GM12878 (cell line): ENCODE measurements at regions not wholly inside any gene's neighbourhood (a gene's known extent, or its start where the extent isn't known, plus 50 kb on each side); places are given as distances from the start of the nearest gene placed in this dataset.
"Not testable (repeated sequence)": the region's sequence is repeated elsewhere in the genome, so short reads cannot be mapped to it uniquely, and the experiment has no call there.

Experiments
- ATAC-seq: fragments of 200-7000 bp; cut with Tn5 transposase; 3 replicates; pipeline ENCODE4 v1.9.1; 2020; ENCODE audit warnings: mild to moderate bottlenecking, moderate library complexity
- BruUV-seq: library from RNA; stranded (reverse); fragments of 400-500 nt; replicated peaks from 2 replicates; lab custom pipeline; 2021; lab: Mats Ljungman, UMichigan
- CTCF ChIA-PET: fragments of 300-600 bp; sonication (Branson Sonifier 250); formaldehyde crosslinking; extraction: SDS; loops from one replicate; lab custom pipeline; 2021; ENCODE audit warnings: inconsistent platforms; lab: Yijun Ruan, JAX
- POLR2A ChIA-PET: fragments of 350-600 bp; formaldehyde crosslinking; extraction: SDS; loops from one replicate; lab custom pipeline; 2021; ENCODE audit warnings: inconsistent platforms; lab: Charles Lee
- RAD21 ChIA-PET: fragments of 300-600 bp; sonication (Branson Sonifier 250); formaldehyde crosslinking; loops from one replicate; lab custom pipeline; 2023; ENCODE audit warnings: antibody characterized with exemption; ENCODE audit not compliant: unreplicated experiment; lab: Charles Lee
- SMC1A ChIA-PET: fragments of 300-600 bp; sonication (Branson Sonifier 250); formaldehyde crosslinking; loops from one replicate; lab custom pipeline; 2023; ENCODE audit not compliant: unreplicated experiment, uncharacterized antibody; lab: Charles Lee
- DNase-seq: peaks from one replicate; pipeline ENCODE4 v3.0.0-alpha.2; 2011; ENCODE audit warnings: low read depth, low spot score
- FAIRE-seq: peaks from 3 replicates; lab custom pipeline; 2011; peaks lifted over from hg19 to GRCh38; lab: Jason Lieb, UNC
- H2AFZ ChIP-seq: 2 replicates; pipeline ENCODE4 v1.6.0; 2011; ENCODE audit warnings: low read depth, low read length, control low read depth; ENCODE audit not compliant: control insufficient read depth
- H3K27ac ChIP-seq: 2 replicates; pipeline ENCODE4 v1.5.1; 2011; ENCODE audit warnings: control low read depth; ENCODE audit not compliant: control insufficient read depth, insufficient read depth
- H3K27me3 ChIP-seq, 2 experiments: replicated peaks in 1 of 2; 2 replicates each; pipeline versions ENCODE4 v1.6.0 to v1.6.1; 2011; ENCODE audit warnings: low read length in 1 of 2; ENCODE audit not compliant: control insufficient read depth in 2 of 2, insufficient read depth in 2 of 2
- H3K36me3 ChIP-seq, 2 experiments: 2 replicates each; pipeline ENCODE4 v1.5.1; 2011; ENCODE audit warnings: low read length in 1 of 2; ENCODE audit not compliant: control insufficient read depth in 2 of 2, insufficient read depth in 2 of 2
- H3K4me1 ChIP-seq: 2 replicates; pipeline ENCODE4 v1.6.1; 2011; ENCODE audit warnings: mild to moderate bottlenecking, low read length, moderate library complexity, mixed read lengths; ENCODE audit not compliant: control insufficient read depth, insufficient read depth
- H3K4me2 ChIP-seq: 2 replicates; pipeline ENCODE4 v1.6.0; 2011; ENCODE audit warnings: control low read depth; ENCODE audit not compliant: control insufficient read depth, insufficient read depth
- H3K4me3 ChIP-seq: fragments of 200-600 bp; sonication (generic); 2 replicates; pipeline ENCODE4 v1.5.1; 2016
- H3K79me2 ChIP-seq: 2 replicates; pipeline ENCODE4 v1.6.0; 2011; ENCODE audit warnings: low read length; ENCODE audit not compliant: control insufficient read depth, insufficient read depth
- H3K9ac ChIP-seq: 2 replicates; pipeline ENCODE4 v1.8.0; 2011; ENCODE audit warnings: low read length, control low read depth, mixed read lengths; ENCODE audit not compliant: control insufficient read depth, insufficient read depth
- H3K9me3 ChIP-seq: replicated peaks from 3 replicates; pipeline ENCODE4 v1.5.1; 2011; ENCODE audit warnings: mild to moderate bottlenecking, low read length; ENCODE audit not compliant: control insufficient read depth, insufficient read depth
- H4K20me1 ChIP-seq: 2 replicates; pipeline ENCODE4 v1.6.0; 2011; ENCODE audit not compliant: control insufficient read depth, insufficient read depth
- CEBPB ChIP-seq, 2 experiments: fragments of 150-350 bp in 1 of 2; IDR thresholded peaks; 2 replicates each; pipeline ENCODE4 v1.6.1; 2012 to 2014; ENCODE audit warnings: low read depth in 2 of 2, low read length in 2 of 2, borderline replicate concordance in 1 of 2, inconsistent platforms in 1 of 2
- JUNB ChIP-seq: IDR thresholded peaks from 2 replicates; pipeline ENCODE4 v1.6.1; 2016; ENCODE audit warnings: antibody characterized with exemption, mild to moderate bottlenecking
- NR2F1 ChIP-seq: fragments of 450-650 bp; conservative IDR thresholded peaks from 2 replicates; pipeline ENCODE4 v1.6.1; 2017; ENCODE audit warnings: mild to moderate bottlenecking
- RAD21 ChIP-seq: IDR thresholded peaks from 2 replicates; pipeline ENCODE4 v1.6.1; 2011; ENCODE audit warnings: mild to moderate bottlenecking, low read depth, low read length, moderate library complexity; ENCODE audit not compliant: insufficient read depth
- RAD51 ChIP-seq: fragments of 450-650 bp; IDR thresholded peaks from 2 replicates; pipeline ENCODE4 v1.6.1; 2016; ENCODE audit warnings: moderate library complexity, mild to moderate bottlenecking, inconsistent platforms
- SUPT20H ChIP-seq: IDR thresholded peaks from 2 replicates; pipeline ENCODE4 v1.6.1; 2011; ENCODE audit warnings: low read depth, mild to moderate bottlenecking, low read length, moderate library complexity, borderline replicate concordance; ENCODE audit not compliant: control insufficient read depth
- ZNF687 ChIP-seq: fragments of 450-650 bp; IDR thresholded peaks from 2 replicates; pipeline ENCODE4 v1.6.1; 2017; ENCODE audit warnings: mild to moderate bottlenecking, moderate library complexity
- WGBS: methylation state at CpG from one replicate; pipeline ENCODE4 v1.1.6; 2016; ENCODE audit warnings: low lambda C conversion rate; ENCODE audit not compliant: insufficient replicate concordance, insufficient coverage; ENCODE audit errors: missing lambda C conversion rate; 5-methylcytosine and 5-hydroxymethylcytosine counted together
- in situ Hi-C: fragments of 300-500 bp; cut with MboI; formaldehyde crosslinking; loops from 9 replicates; pipeline ENCODE4 v1.14.3; 2018; ENCODE audit warnings: mixed read lengths
- intact Hi-C: fragments of 100-400 bp; cut with micrococcal nuclease; formaldehyde crosslinking; loops from one replicate; pipeline ENCODE4 v1.14.2; 2022; ENCODE audit not compliant: unreplicated experiment
- TF ChIP-seq, protein P1 (sequence below): fragments of 450-650 bp; IDR thresholded peaks from 2 replicates; pipeline ENCODE4 v1.6.1; 2017; ENCODE audit warnings: borderline replicate concordance

- no peak for TF ChIP-seq SUPT20H
- TF ChIP-seq, all 136 proteins: peak for 0
These were observed 336.1 kb downstream of the RPS29 start (continued) for GRCh38 chr14:49250109-49250508.

DNA sequence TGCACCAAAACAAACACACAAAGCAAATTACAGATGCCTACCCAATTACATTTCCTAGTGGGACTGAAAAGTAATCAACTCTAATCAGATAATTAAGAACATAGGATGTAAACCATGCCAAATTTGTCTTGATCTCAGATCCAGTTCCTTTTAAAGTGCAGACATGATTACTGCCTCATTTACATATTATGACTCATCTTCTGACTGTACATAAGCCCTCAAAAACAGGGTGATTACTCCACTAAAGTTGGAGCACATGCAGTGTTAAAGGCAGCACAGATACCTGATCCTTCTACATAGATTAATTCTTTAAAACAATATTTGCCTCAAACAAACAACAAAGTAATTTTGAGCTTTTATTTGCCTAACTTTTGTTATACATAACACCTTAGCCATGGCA lies 337.2 kb downstream of the RPS29 start:
- peak; percentile 27; the same call in 1 of the 3 replicates for ATAC-seq
- H3K79me2 ChIP-seq = no peaks in the 10 kb centered on the region
- no peaks in the 10 kb centered on the region for H3K9me3 ChIP-seq
- no peak overlapping the region for H3K4me3 ChIP-seq
- no peaks in the 10 kb centered on the region for H3K27me3 ChIP-seq
- in situ Hi-C loops = no loop called here
- no peak overlapping the region for H3K9ac ChIP-seq
- intact Hi-C loops = no loop called here
- RAD21 ChIA-PET = no interaction called here
- no peak overlapping the region for H2AFZ ChIP-seq
- TF ChIP-seq JUNB (no peak), RAD51 (no peak), CEBPB (IDR thresholded peaks at IDR 0.05; ENCODE audit: borderline replicate concordance in 1 of 2, low read depth in 2 of 2, low read length in 2 of 2) (no peak), NR2F1 (no peak), RAD21 (no peak), SUPT20H (no peak), ZNF687 (no peak)
- TF ChIP-seq, protein P1, sequence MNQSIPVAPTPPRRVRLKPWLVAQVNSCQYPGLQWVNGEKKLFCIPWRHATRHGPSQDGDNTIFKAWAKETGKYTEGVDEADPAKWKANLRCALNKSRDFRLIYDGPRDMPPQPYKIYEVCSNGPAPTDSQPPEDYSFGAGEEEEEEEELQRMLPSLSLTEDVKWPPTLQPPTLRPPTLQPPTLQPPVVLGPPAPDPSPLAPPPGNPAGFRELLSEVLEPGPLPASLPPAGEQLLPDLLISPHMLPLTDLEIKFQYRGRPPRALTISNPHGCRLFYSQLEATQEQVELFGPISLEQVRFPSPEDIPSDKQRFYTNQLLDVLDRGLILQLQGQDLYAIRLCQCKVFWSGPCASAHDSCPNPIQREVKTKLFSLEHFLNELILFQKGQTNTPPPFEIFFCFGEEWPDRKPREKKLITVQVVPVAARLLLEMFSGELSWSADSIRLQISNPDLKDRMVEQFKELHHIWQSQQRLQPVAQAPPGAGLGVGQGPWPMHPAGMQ = no peak
- H3K27ac ChIP-seq = no peak overlapping the region
- SMC1A ChIA-PET = no interaction called here
- POLR2A ChIA-PET = no interaction called here
- DNase-seq = no peak
- no peak overlapping the region for H3K4me2 ChIP-seq
- H4K20me1 ChIP-seq = no peaks in the 10 kb centered on the region
- no TSS peak for BruUV-seq
- FAIRE-seq = no peak
- no peaks in the 10 kb centered on the region for H3K36me3 ChIP-seq
- CTCF ChIA-PET = no interaction called here
- no peaks in the 10 kb centered on the region for H3K4me1 ChIP-seq

DNA sequence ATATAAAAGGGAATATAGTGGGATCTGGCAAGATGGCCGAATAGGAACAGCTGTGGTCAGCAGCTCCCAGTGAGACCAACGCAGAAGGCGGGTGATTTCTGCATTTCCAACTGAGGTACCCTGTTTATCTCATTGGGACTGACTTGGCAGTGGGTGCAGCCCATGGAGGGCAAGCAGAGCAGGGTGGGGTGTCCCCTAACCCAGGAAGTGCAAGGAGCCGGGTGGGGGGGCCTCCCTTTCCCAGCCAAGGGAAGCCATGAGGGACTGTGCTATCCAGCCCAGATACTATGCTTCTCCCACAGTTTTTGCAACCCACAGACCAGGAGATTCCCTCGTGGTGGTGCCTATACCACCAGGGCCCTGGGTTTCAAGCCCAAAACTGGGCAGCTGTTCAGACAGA lies 342.4 kb downstream of the RPS29 start:
- POLR2A ChIA-PET, intact Hi-C loops, H3K4me2 ChIP-seq, H3K27me3 ChIP-seq, BruUV-seq, H3K27ac ChIP-seq, CTCF ChIA-PET, H3K79me2 ChIP-seq, H4K20me1 ChIP-seq, ATAC-seq, DNase-seq, H3K4me1 ChIP-seq, in situ Hi-C loops, H3K36me3 ChIP-seq, H3K9me3 ChIP-seq, FAIRE-seq, H2AFZ ChIP-seq, RAD21 ChIA-PET, SMC1A ChIA-PET, H3K9ac ChIP-seq, H3K4me3 ChIP-seq: not testable (repeated sequence)
- WGBS = 26% methylated on average over 5 of the region's 5 CpGs
